ENCODE measurements at regions not wholly inside any gene's neighbourhood (a gene's known extent, or its start where the extent isn't known, plus 50 kb on each side); places are given as distances from the start of the nearest gene placed in this dataset.

GRCh38 chr5:173768267-173768806 is 119.8 kb upstream of the CPEB4 start:
- TF ChIP-seq TAF1 (IDR thresholded peaks at IDR 0.05; ENCODE audit: low read depth), result no peak
- no peak for TF ChIP-seq NFIC (IDR thresholded peaks at IDR 0.05)
- no peak for TF ChIP-seq ZBTB7A (IDR thresholded peaks at IDR 0.05; ENCODE audit: low read depth)
- no peak for TF ChIP-seq YY1 (IDR thresholded peaks at IDR 0.05; ENCODE audit: low read depth)
- no peak for TF ChIP-seq CREB1 (IDR thresholded peaks at IDR 0.05; ENCODE audit: low read depth)
- no peak for TF ChIP-seq CEBPB (IDR thresholded peaks at IDR 0.05)
- no peak for TF ChIP-seq TEAD4 (IDR thresholded peaks at IDR 0.05)
- TF ChIP-seq RAD21 (IDR thresholded peaks at IDR 0.05; ENCODE audit: low read depth), result no peak
- no peak for TF ChIP-seq EGR1 (IDR thresholded peaks at IDR 0.05)
- TF ChIP-seq, protein P1, sequence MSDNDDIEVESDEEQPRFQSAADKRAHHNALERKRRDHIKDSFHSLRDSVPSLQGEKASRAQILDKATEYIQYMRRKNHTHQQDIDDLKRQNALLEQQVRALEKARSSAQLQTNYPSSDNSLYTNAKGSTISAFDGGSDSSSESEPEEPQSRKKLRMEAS (IDR thresholded peaks at IDR 0.05), result no peak
- TF ChIP-seq, protein P2, sequence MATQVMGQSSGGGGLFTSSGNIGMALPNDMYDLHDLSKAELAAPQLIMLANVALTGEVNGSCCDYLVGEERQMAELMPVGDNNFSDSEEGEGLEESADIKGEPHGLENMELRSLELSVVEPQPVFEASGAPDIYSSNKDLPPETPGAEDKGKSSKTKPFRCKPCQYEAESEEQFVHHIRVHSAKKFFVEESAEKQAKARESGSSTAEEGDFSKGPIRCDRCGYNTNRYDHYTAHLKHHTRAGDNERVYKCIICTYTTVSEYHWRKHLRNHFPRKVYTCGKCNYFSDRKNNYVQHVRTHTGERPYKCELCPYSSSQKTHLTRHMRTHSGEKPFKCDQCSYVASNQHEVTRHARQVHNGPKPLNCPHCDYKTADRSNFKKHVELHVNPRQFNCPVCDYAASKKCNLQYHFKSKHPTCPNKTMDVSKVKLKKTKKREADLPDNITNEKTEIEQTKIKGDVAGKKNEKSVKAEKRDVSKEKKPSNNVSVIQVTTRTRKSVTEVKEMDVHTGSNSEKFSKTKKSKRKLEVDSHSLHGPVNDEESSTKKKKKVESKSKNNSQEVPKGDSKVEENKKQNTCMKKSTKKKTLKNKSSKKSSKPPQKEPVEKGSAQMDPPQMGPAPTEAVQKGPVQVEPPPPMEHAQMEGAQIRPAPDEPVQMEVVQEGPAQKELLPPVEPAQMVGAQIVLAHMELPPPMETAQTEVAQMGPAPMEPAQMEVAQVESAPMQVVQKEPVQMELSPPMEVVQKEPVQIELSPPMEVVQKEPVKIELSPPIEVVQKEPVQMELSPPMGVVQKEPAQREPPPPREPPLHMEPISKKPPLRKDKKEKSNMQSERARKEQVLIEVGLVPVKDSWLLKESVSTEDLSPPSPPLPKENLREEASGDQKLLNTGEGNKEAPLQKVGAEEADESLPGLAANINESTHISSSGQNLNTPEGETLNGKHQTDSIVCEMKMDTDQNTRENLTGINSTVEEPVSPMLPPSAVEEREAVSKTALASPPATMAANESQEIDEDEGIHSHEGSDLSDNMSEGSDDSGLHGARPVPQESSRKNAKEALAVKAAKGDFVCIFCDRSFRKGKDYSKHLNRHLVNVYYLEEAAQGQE (IDR thresholded peaks at IDR 0.05; ENCODE audit: low read depth), result no peak

- TF ChIP-seq, protein P2 (IDR thresholded peaks at IDR 0.05; ENCODE audit: low read depth), result no peak
- TF ChIP-seq, protein P1 (IDR thresholded peaks at IDR 0.05), result no peak
- TF ChIP-seq TEAD4 (IDR thresholded peaks at IDR 0.05) (no peak), EP300 (IDR thresholded peaks at IDR 0.05; ENCODE audit: borderline replicate concordance) (no peak)
Measured at GRCh38 chr5:173768891-173769290, 119.3 kb upstream of the CPEB4 start.

- TF ChIP-seq, protein P1 (IDR thresholded peaks at IDR 0.05), result no peak
- TF ChIP-seq RAD21 (IDR thresholded peaks at IDR 0.05; ENCODE audit: low read depth) (no peak), CREB1 (IDR thresholded peaks at IDR 0.05; ENCODE audit: low read depth) (no peak), NFIC (IDR thresholded peaks at IDR 0.05) (no peak), TCF12 (IDR thresholded peaks at IDR 0.05; ENCODE audit: low read depth) (no peak), TAF1 (IDR thresholded peaks at IDR 0.05; ENCODE audit: low read depth) (no peak), CEBPB (IDR thresholded peaks at IDR 0.05) (no peak), TEAD4 (IDR thresholded peaks at IDR 0.05) (no peak), YY1 (IDR thresholded peaks at IDR 0.05; ENCODE audit: low read depth) (no peak), ZBTB7A (IDR thresholded peaks at IDR 0.05; ENCODE audit: low read depth) (no peak), EP300 (IDR thresholded peaks at IDR 0.05; ENCODE audit: borderline replicate concordance) (no peak), FOXM1 (IDR thresholded peaks at IDR 0.05; ENCODE audit: borderline replicate concordance, low read depth) (no peak), EGR1 (IDR thresholded peaks at IDR 0.05) (no peak)
- TF ChIP-seq, protein P3, sequence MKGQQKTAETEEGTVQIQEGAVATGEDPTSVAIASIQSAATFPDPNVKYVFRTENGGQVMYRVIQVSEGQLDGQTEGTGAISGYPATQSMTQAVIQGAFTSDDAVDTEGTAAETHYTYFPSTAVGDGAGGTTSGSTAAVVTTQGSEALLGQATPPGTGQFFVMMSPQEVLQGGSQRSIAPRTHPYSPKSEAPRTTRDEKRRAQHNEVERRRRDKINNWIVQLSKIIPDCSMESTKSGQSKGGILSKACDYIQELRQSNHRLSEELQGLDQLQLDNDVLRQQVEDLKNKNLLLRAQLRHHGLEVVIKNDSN (IDR thresholded peaks at IDR 0.05), result no peak
- TF ChIP-seq, protein P2 (IDR thresholded peaks at IDR 0.05; ENCODE audit: low read depth), result no peak
Measured at GRCh38 chr5:173770637-173771036, 117.5 kb upstream of the CPEB4 start.

- no peak for TF ChIP-seq CEBPB (IDR thresholded peaks at IDR 0.05)
Measured at GRCh38 chr5:173771121-173771724, 116.9 kb upstream of the CPEB4 start.

GRCh38 chr5:173771725-173772383 is 116.3 kb upstream of the CPEB4 start:
- TF ChIP-seq ZBTB7A (IDR thresholded peaks at IDR 0.05; ENCODE audit: low read depth) (no peak), RAD21 (IDR thresholded peaks at IDR 0.05; ENCODE audit: low read depth) (no peak), NFIC (IDR thresholded peaks at IDR 0.05) (no peak), YY1 (IDR thresholded peaks at IDR 0.05; ENCODE audit: low read depth) (no peak), TCF12 (IDR thresholded peaks at IDR 0.05; ENCODE audit: low read depth) (no peak), TAF1 (IDR thresholded peaks at IDR 0.05; ENCODE audit: low read depth) (no peak), EP300 (IDR thresholded peaks at IDR 0.05; ENCODE audit: borderline replicate concordance) (no peak), FOXM1 (IDR thresholded peaks at IDR 0.05; ENCODE audit: borderline replicate concordance, low read depth) (no peak), TEAD4 (IDR thresholded peaks at IDR 0.05) (no peak)
- TF ChIP-seq, protein P2 (IDR thresholded peaks at IDR 0.05; ENCODE audit: low read depth), result no peak
- TF ChIP-seq, protein P3 (IDR thresholded peaks at IDR 0.05), result no peak
